Epithelial cell of prostate (primary cell): ENCODE measurements at regions not wholly inside any gene's neighbourhood (a gene's known extent, or its start where the extent isn't known, plus 50 kb on each side); places are given as distances from the start of the nearest gene placed in this dataset.

Experiments used
- DNase-seq: peaks from one replicate; pipeline ENCODE4 v3.0.0-alpha.2; 2011; ENCODE audit warnings: low read depth, low spot score
- H3K27ac ChIP-seq: fragments of 450-650 bp; 2 replicates; pipeline ENCODE4 v1.5.1; 2017; ENCODE audit warnings: mild to moderate bottlenecking

GRCh38 chr7:25279705-25280104 is 51.4 kb upstream of the NPVF start:
- no peak overlapping the region for H3K27ac ChIP-seq
- DNase-seq: no peak

GRCh38 chr7:25280181-25280580 is 51.9 kb upstream of the NPVF start:
- DNase-seq: no peak
- no peak overlapping the region for H3K27ac ChIP-seq

- no peak for DNase-seq
- no peak overlapping the region for H3K27ac ChIP-seq
Observed at GRCh38 chr7:25282194-25282593, 53.9 kb upstream of the NPVF start.

GRCh38 chr7:25286756-25287155 is 58.5 kb upstream of the NPVF start:
- H3K27ac ChIP-seq: no peak overlapping the region
- DNase-seq: no peak

GRCh38 chr7:25287291-25287690 is 59.0 kb upstream of the NPVF start:
- H3K27ac ChIP-seq: no peak overlapping the region

GRCh38 chr7:25288556-25289307 is 60.4 kb upstream of the NPVF start:
- DNase-seq: no peak
- H3K27ac ChIP-seq: no peak overlapping the region

More at GRCh38 chr7:25287291-25287690, 59.0 kb upstream of the NPVF start:
- no peak for DNase-seq

GRCh38 chr7:25289518-25289917 is 61.2 kb upstream of the NPVF start:
- no peak overlapping the region for H3K27ac ChIP-seq
- DNase-seq: no peak

- H3K27ac ChIP-seq: no peak overlapping the region
- DNase-seq: no peak
Observed at GRCh38 chr7:25294624-25295023, 66.3 kb upstream of the NPVF start.

- DNase-seq: no peak
- H3K27ac ChIP-seq: no peak overlapping the region
Observed at GRCh38 chr7:25295387-25295786, 67.1 kb upstream of the NPVF start.

GRCh38 chr7:25296086-25296485 is 67.8 kb upstream of the NPVF start:
- no peak overlapping the region for H3K27ac ChIP-seq
- no peak for DNase-seq

GRCh38 chr7:25297278-25297677 is 69.0 kb upstream of the NPVF start:
- DNase-seq: no peak

GRCh38 chr7:25303281-25304181 is 75.2 kb upstream of the NPVF start:
- no peak overlapping the region for H3K27ac ChIP-seq
- no peak for DNase-seq

More at GRCh38 chr7:25297278-25297677, 69.0 kb upstream of the NPVF start:
- no peak overlapping the region for H3K27ac ChIP-seq

GRCh38 chr7:25304691-25305090 is 76.4 kb upstream of the NPVF start:
- no peak overlapping the region for H3K27ac ChIP-seq
- DNase-seq: no peak

- DNase-seq: no peak
- no peak overlapping the region for H3K27ac ChIP-seq
Observed at GRCh38 chr7:25305831-25306230, 77.5 kb upstream of the NPVF start.

GRCh38 chr7:25307624-25308023 is 79.3 kb upstream of the NPVF start:
- no peak for DNase-seq
- H3K27ac ChIP-seq: no peak overlapping the region

GRCh38 chr7:25308246-25308645 is 80.0 kb upstream of the NPVF start:
- no peak overlapping the region for H3K27ac ChIP-seq
- DNase-seq: no peak

- no peak overlapping the region for H3K27ac ChIP-seq
- no peak for DNase-seq
Observed at GRCh38 chr7:25308906-25309705, 80.8 kb upstream of the NPVF start.

- H3K27ac ChIP-seq: peak overlapping the region; percentile 8
- no peak for DNase-seq
Observed at GRCh38 chr7:25310896-25311295, 82.6 kb upstream of the NPVF start.

GRCh38 chr7:25311346-25311745 is 83.1 kb upstream of the NPVF start:
- DNase-seq: peak; percentile 77

GRCh38 chr7:25312968-25313367 is 84.7 kb upstream of the NPVF start:
- DNase-seq: no peak
- no peak overlapping the region for H3K27ac ChIP-seq

More at GRCh38 chr7:25311346-25311745, 83.1 kb upstream of the NPVF start:
- H3K27ac ChIP-seq: peak overlapping the region; percentile 8
